H1 (cell line): ENCODE measurements at regions not wholly inside any gene's neighbourhood (a gene's known extent, or its start where the extent isn't known, plus 50 kb on each side); places are given as distances from the start of the nearest gene placed in this dataset.

Experiments used
- CTCF ChIA-PET: fragments of 300-600 bp; sonication (Branson Sonifier 250); formaldehyde crosslinking; loops from one replicate; lab custom pipeline; 2021; ENCODE audit not compliant: partially characterized antibody; lab: Charles Lee
- POLR2A ChIA-PET: fragments of 300-600 bp; sonication (Branson Sonifier 250); formaldehyde crosslinking; loops from one replicate; lab custom pipeline; 2021; ENCODE audit warnings: inconsistent platforms; ENCODE audit not compliant: partially characterized antibody; lab: Charles Lee
- DNase-seq, 2 experiments: peaks; one replicate each; pipeline versions ENCODE4 v3.0.0 to v3.0.0-alpha.2; 2010 to 2022; ENCODE audit warnings: low spot score in 2 of 2, low read depth in 1 of 2, mixed read lengths in 1 of 2
- FAIRE-seq: peaks from 2 replicates; lab custom pipeline; 2011; peaks lifted over from hg19 to GRCh38; lab: Jason Lieb, UNC
- H2AFZ ChIP-seq: 2 replicates; pipeline ENCODE4 v1.8.1; 2012; ENCODE audit warnings: low read length, inconsistent platforms
- H2AK5ac ChIP-seq: 2 replicates; pipeline ENCODE4 v1.6.1; 2013; ENCODE audit warnings: low read depth, low read length
- H2BK120ac ChIP-seq: replicated peaks from 2 replicates; pipeline ENCODE3; 2013; ENCODE audit warnings: low read depth, low read length, inconsistent platforms
- H2BK12ac ChIP-seq: 2 replicates; pipeline ENCODE4 v1.6.1; 2013; ENCODE audit warnings: low read depth, low read length
- H2BK15ac ChIP-seq: 2 replicates; pipeline ENCODE4 v1.6.1; 2013; ENCODE audit warnings: low read length
- H2BK20ac ChIP-seq: 2 replicates; pipeline ENCODE4 v1.6.1; 2013; ENCODE audit warnings: low read length
- H2BK5ac ChIP-seq: 2 replicates; pipeline ENCODE4 v1.6.1; 2013; ENCODE audit warnings: low read depth, low read length
- H3K14ac ChIP-seq: 2 replicates; pipeline ENCODE4 v1.6.1; 2013; ENCODE audit warnings: inconsistent platforms; ENCODE audit not compliant: insufficient read length
- H3K18ac ChIP-seq: 2 replicates; pipeline ENCODE4 v1.6.1; 2013; ENCODE audit warnings: low read length; ENCODE audit errors: extremely low read depth
- H3K23ac ChIP-seq: 2 replicates; pipeline ENCODE4 v1.6.1; 2013; ENCODE audit warnings: inconsistent platforms; ENCODE audit not compliant: insufficient read length
- H3K23me2 ChIP-seq: 2 replicates; pipeline ENCODE4 v1.6.1; 2013; ENCODE audit warnings: low read depth, low read length
- H3K27ac ChIP-seq: 2 replicates; pipeline ENCODE4 v1.6.1; 2011; ENCODE audit warnings: low read depth, low read length, inconsistent platforms
- H3K27me3 ChIP-seq, 4 experiments: replicated peaks in 1 of 4; 1 replicate in 1 of 4; 2 replicates in 3 of 4; pipeline versions ENCODE4 v1.6.1 to v1.8.1; 2011 to 2013; ENCODE audit warnings: low read length in 3 of 4, mild to moderate bottlenecking in 3 of 4, inconsistent platforms in 2 of 4, mixed read lengths in 2 of 4, moderate library complexity in 1 of 4; ENCODE audit not compliant: control insufficient read depth in 3 of 4, insufficient read depth in 3 of 4; ENCODE audit errors: extremely low read depth in 1 of 4
- H3K36me3 ChIP-seq, 4 experiments: 2 replicates each; pipeline versions ENCODE4 v1.6.1 to v1.8.1; 2011 to 2013; ENCODE audit warnings: mild to moderate bottlenecking in 4 of 4, low read length in 3 of 4, moderate library complexity in 2 of 4, control low read depth in 1 of 4, inconsistent platforms in 1 of 4; ENCODE audit not compliant: insufficient read depth in 4 of 4, control insufficient read depth in 2 of 4
- H3K4ac ChIP-seq: replicated peaks from 2 replicates; pipeline ENCODE3; 2013; ENCODE audit warnings: low read length, low read depth, mixed read lengths, inconsistent platforms; ENCODE audit not compliant: insufficient read length
- H3K4me1 ChIP-seq, 4 experiments: replicated peaks in 1 of 4; 1 replicate in 1 of 4; 2 replicates in 3 of 4; pipeline versions ENCODE4 v1.6.1 to v1.8.1; 2011 to 2013; ENCODE audit warnings: low read length in 3 of 4, inconsistent platforms in 2 of 4, mixed read lengths in 1 of 4; ENCODE audit not compliant: insufficient read depth in 4 of 4, control insufficient read depth in 3 of 4
- H3K4me2 ChIP-seq, 2 experiments: 2 replicates each; pipeline versions ENCODE4 v1.6.1 to v1.8.1; 2011 to 2013; ENCODE audit warnings: low read depth in 2 of 2, low read length in 2 of 2, control low read depth in 1 of 2, inconsistent platforms in 1 of 2, mild to moderate bottlenecking in 1 of 2; ENCODE audit not compliant: insufficient read depth in 1 of 2
- H3K4me3 ChIP-seq, 4 experiments: fragments of 200-600, 300-600 bp in 1 of 4; sonication (generic), shearing (Covaris generic), sonication (Bioruptor Twin) in 1 of 4; 2 replicates each; pipeline versions ENCODE4 v1.5.1 to v1.8.1; 2011 to 2016; ENCODE audit warnings: low read length in 4 of 4, low read depth in 3 of 4, control low read depth in 2 of 4, inconsistent platforms in 2 of 4, mild to moderate bottlenecking in 2 of 4, mixed read lengths in 1 of 4, moderate library complexity in 1 of 4; ENCODE audit not compliant: insufficient read depth in 2 of 4; ENCODE audit errors: extremely low read depth in 1 of 4
- H3K56ac ChIP-seq: replicated peaks from 2 replicates; pipeline ENCODE3; 2013; ENCODE audit warnings: low read depth, mild to moderate bottlenecking, mixed read lengths, low read length, inconsistent platforms; ENCODE audit not compliant: insufficient read length
- H3K79me1 ChIP-seq: 2 replicates; pipeline ENCODE4 v1.6.1; 2013; ENCODE audit warnings: low read depth, low read length, control low read depth
- H3K79me2 ChIP-seq, 2 experiments: 2 replicates each; pipeline versions ENCODE4 v1.6.1 to v1.8.1; 2012 to 2013; ENCODE audit warnings: low read length in 2 of 2, mild to moderate bottlenecking in 2 of 2, inconsistent platforms in 1 of 2; ENCODE audit not compliant: insufficient read depth in 2 of 2, control insufficient read depth in 1 of 2
- H3K9ac ChIP-seq, 4 experiments: replicated peaks in 1 of 4; 1 replicate in 1 of 4; 2 replicates in 3 of 4; pipeline versions ENCODE4 v1.6.1 to v1.8.1; 2011 to 2013; ENCODE audit warnings: low read depth in 3 of 4, low read length in 3 of 4, control low read depth in 2 of 4, mild to moderate bottlenecking in 2 of 4, moderate library complexity in 2 of 4, inconsistent platforms in 1 of 4; ENCODE audit errors: extremely low read depth in 1 of 4
- H3K9me3 ChIP-seq, 2 experiments: 2 replicates each; pipeline versions ENCODE4 v1.6.1 to v1.8.1; 2012 to 2013; ENCODE audit warnings: mild to moderate bottlenecking in 2 of 2, moderate library complexity in 2 of 2, control low read depth in 1 of 2, inconsistent platforms in 1 of 2, low read depth in 1 of 2, low read length in 1 of 2, mixed read lengths in 1 of 2; ENCODE audit not compliant: insufficient read depth in 2 of 2
- H4K20me1 ChIP-seq, 2 experiments: replicated peaks in 1 of 2; 2 replicates each; pipeline versions ENCODE3 to v1.8.1; 2011 to 2013; ENCODE audit warnings: inconsistent platforms in 2 of 2, low read length in 2 of 2, mild to moderate bottlenecking in 1 of 2; ENCODE audit not compliant: insufficient read depth in 2 of 2, control insufficient read depth in 1 of 2
- H4K5ac ChIP-seq: 2 replicates; pipeline ENCODE4 v1.6.1; 2013; ENCODE audit warnings: low read length, low read depth, mixed read lengths, inconsistent platforms; ENCODE audit not compliant: insufficient read length
- H4K8ac ChIP-seq: 2 replicates; pipeline ENCODE4 v1.8.0; 2013; ENCODE audit warnings: mild to moderate bottlenecking, moderate library complexity, low read length, inconsistent platforms; ENCODE audit not compliant: insufficient read depth; ENCODE audit errors: extremely low read depth
- H4K91ac ChIP-seq: replicated peaks from 2 replicates; pipeline ENCODE3; 2013; ENCODE audit warnings: low read length, mixed read lengths, inconsistent platforms; ENCODE audit not compliant: insufficient read length
- KDM1A ChIP-seq: fragments of 200-600, 300-600 bp; sonication (generic); IDR thresholded peaks from 2 replicates; pipeline ENCODE4 v1.7.1; 2016; ENCODE audit warnings: mild to moderate bottlenecking, low read length, borderline replicate concordance
- KDM4A ChIP-seq: IDR thresholded peaks from one replicate; pipeline ENCODE4 v1.7.1; 2012; ENCODE audit warnings: low read depth, mild to moderate bottlenecking, moderate library complexity, low read length, inconsistent platforms; ENCODE audit not compliant: severe bottlenecking
- NANOG ChIP-seq: IDR thresholded peaks from 2 replicates; pipeline ENCODE4 v1.6.1; 2011; ENCODE audit warnings: low read length, low read depth, mild to moderate bottlenecking, inconsistent platforms; ENCODE audit not compliant: insufficient read depth, poor library complexity, severe bottlenecking
- POU5F1 ChIP-seq: IDR thresholded peaks from 2 replicates; pipeline ENCODE4 v1.6.1; 2011; ENCODE audit warnings: low read depth, mild to moderate bottlenecking, low read length, moderate library complexity
- SP1 ChIP-seq: IDR thresholded peaks from 2 replicates; pipeline ENCODE4 v1.6.1; 2011; ENCODE audit warnings: low read depth, low read length
- SP2 ChIP-seq: IDR thresholded peaks from 2 replicates; pipeline ENCODE4 v1.6.1; 2012; ENCODE audit warnings: mild to moderate bottlenecking, low read length, inconsistent platforms
- SRF ChIP-seq: IDR thresholded peaks from 2 replicates; pipeline ENCODE4 v1.6.1; 2011; ENCODE audit warnings: mild to moderate bottlenecking, low read depth, low read length, moderate library complexity
- YY1 ChIP-seq: IDR thresholded peaks from 2 replicates; pipeline ENCODE4 v1.6.1; 2011; ENCODE audit warnings: low read depth, mild to moderate bottlenecking, low read length
- WGBS, 2 experiments: shearing (Covaris generic) in 1 of 2; methylation state at CpG; one replicate each; pipeline versions ENCODE4 v1.1.6 to v1.1.7; 2013 to 2015; ENCODE audit warnings: low lambda C conversion rate in 2 of 2, mixed read lengths in 2 of 2, inconsistent platforms in 1 of 2, low coverage in 1 of 2, missing lambda C conversion rate in 1 of 2; ENCODE audit not compliant: insufficient replicate concordance in 2 of 2, insufficient coverage in 1 of 2, insufficient read length in 1 of 2; ENCODE audit errors: extremely low coverage in 1 of 2, missing lambda C conversion rate in 1 of 2; 5-methylcytosine and 5-hydroxymethylcytosine counted together

- no peaks in the 10 kb centered on the region for H3K36me3 ChIP-seq
- H2AFZ ChIP-seq: no peak overlapping the region
- H3K27me3 ChIP-seq: no peaks in the 10 kb centered on the region; a peak in 1 of 7 replicates
- CTCF ChIA-PET: interaction anchor here (1.4 kb wide), 1 partner anchor 28 kb away, joined by 4 read pairs; no protein-coding TSS in a partner anchor
- H4K8ac ChIP-seq: no peak overlapping the region
- H2BK20ac ChIP-seq: no peak overlapping the region
- POLR2A ChIA-PET: no interaction called here
- no peak overlapping the region for H3K9ac ChIP-seq
- no peak overlapping the region for H3K56ac ChIP-seq
- H3K18ac ChIP-seq: no peak overlapping the region
- H3K4me3 ChIP-seq: no peak overlapping the region
- no peak overlapping the region for H4K91ac ChIP-seq
- no peak overlapping the region for H2AK5ac ChIP-seq
- no peak overlapping the region for H4K5ac ChIP-seq
- no peak overlapping the region for H3K27ac ChIP-seq
- DNase-seq: no peak
- no peak overlapping the region for H2BK12ac ChIP-seq
- TF ChIP-seq KDM1A (no peak), KDM4A (no peak), SRF (no peak), SP1 (no peak), NANOG (no peak), POU5F1 (no peak), SP2 (no peak), YY1 (no peak)
- TF ChIP-seq, all 59 proteins: peak for 0
- Histone ChIP-seq H3K4ac (no peak overlapping the region), H3K4me1 (no peaks in the 10 kb centered on the region; a peak in 1 of 7 replicates), H3K79me2 (no peaks in the 10 kb centered on the region), H2BK5ac (no peak overlapping the region), H4K20me1 (no peaks in the 10 kb centered on the region), H3K9me3 (no peaks in the 10 kb centered on the region), H3K23me2 (no peaks in the 10 kb centered on the region; the same call in 1 of the 2 replicates), H3K23ac (no peak overlapping the region), H2BK120ac (no peak overlapping the region), H3K14ac (no peak overlapping the region), H3K79me1 (no peaks in the 10 kb centered on the region), H2BK15ac (no peak overlapping the region), H3K4me2 (no peak overlapping the region)
- WGBS, 2 experiments: 89% methylated on average over 4 of the region's 4 CpGs; no CpG with 5 or more reads in 1 of the 2 experiments
- FAIRE-seq: no peak
Measured at GRCh38 chr6:105807905-105808304, 278.2 kb upstream of the PRDM1 start.
